HG02885 (cell line): ENCODE measurements at regions not wholly inside any gene's neighbourhood (a gene's known extent, or its start where the extent isn't known, plus 50 kb on each side); places are given as distances from the start of the nearest gene placed in this dataset.

Experiments used
- ATAC-seq: cut with Tn5 transposase; IDR thresholded peaks from one replicate; pipeline ENCODE4 v1.9.1; 2021; ENCODE audit warnings: mild to moderate bottlenecking; ENCODE audit not compliant: unreplicated experiment, poor library complexity

DNA sequence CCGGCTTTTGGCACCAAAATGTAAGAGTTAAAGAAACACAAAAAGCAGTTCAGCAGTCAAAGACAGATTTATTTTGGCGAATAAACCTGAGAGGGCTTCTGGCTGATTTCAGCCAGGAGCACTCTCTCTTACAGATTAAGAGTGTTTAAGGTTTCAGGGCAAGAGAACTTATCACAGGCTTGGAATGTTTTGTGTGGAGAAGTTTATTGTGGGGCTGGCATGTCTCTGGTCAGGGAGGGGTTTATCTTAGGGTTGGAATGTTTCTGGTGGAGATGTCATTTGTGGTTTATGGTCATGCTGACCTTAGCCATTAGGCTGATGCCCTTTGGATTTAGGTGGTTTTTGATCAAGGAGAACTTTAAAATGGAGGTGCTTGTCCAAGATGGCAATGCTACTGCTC lies 622.3 kb upstream of the PTPRD start:
- no peak for ATAC-seq

DNA sequence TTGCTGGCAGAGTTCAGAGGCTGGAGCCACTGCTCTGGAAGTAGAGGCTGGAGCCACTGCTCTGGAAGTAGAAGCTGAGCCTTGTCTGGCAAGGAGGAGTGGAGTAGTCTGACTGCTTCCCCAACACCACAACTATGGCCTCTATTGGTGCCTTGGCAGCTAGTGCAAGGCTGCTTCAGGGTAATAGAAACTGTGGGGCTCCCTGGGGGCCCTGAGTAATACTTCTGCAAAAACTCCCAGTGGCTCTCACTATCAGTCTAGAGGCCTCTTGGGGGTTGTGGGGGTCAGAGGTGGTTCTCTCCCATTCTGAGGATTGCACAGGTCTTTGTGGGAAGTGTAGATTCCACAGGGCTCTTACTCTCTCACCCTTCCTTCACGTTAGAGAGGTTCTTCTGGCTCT lies 629.0 kb upstream of the PTPRD start:
- no peak for ATAC-seq

DNA sequence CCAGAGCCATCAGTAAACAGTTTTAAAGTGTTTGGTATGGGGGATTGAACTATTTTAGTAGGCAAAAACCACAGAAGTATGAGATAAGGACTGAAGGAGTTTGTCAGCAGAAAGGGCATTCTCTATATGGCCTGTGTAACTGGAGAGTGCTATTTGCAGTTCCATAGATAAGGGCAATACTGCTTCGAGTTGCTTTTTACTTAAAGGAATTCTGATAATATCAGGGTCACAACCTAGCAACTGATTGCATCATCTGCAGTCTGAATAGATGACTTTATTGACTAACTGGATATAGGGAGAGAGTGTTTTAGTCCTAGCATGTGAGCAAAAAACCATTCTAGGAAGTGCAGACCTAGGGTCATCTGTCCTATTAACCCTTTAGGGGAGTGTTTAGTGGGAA lies 645.2 kb upstream of the PTPRD start:
- ATAC-seq: no peak

DNA sequence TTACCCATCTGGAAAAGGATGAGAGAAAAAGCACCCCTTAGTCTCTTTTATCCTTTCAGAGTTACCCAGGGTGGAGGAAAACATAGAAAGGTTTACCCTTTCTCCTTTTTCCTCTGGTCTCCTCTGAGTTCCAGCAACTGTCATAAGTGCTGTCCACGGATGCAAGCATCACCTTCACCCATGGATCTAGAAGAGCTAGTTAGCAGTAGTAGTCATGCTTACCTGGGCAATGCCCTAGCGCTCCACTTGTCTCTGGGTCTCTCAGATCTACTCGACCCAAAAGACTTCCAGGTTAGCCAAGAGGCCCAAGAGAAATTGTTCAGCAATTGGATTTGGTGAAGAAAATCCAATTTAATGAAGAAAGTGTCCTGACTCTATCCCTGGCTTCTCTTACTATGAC lies 656.2 kb upstream of the PTPRD start:
- ATAC-seq: no peak

DNA sequence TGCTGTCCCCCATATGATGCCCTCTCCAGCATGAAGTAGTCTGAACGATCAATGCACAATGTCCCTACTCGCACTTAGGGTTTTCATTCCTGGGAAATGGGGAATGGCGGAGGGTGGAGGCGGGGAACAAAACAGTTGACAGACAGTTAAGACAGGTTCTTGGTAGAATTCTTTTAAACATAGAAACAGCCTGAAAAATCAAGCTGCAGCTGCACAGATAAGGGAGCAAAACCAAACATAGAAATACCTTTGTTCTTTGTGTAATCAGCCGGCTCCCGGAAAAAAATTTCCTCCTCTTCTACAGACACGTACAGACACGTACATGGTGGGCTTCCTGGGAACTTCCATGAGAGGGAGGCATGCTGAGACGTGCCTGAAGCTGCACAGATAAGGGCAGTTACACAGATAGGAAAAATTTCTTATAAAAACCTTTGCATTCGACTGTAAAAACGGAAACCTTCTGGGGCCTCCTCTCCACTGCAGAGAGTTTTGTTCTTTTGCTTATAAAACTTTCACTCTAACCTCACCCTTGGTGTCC lies 662.4 kb upstream of the PTPRD start:
- no peak for ATAC-seq

DNA sequence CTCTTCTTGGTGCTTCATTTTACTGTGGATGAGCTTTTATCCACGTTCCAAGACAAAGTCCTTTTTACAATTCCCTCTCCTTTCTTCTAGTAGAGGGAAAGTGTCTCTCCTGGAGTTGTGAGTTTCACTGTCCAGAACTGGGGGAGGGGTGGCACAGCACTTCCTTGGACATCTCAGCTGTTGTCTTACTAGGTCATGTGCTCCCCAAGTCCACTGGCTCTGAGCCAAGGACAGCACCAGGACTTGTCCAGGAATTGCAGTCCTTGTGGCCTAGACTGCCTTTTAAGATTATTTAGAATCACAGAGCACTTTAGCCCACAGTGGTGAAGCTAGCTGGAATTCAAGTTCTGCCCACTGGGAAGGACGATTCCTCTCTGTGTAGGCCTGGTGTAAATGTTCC lies 700.2 kb upstream of the PTPRD start:
- ATAC-seq: no peak

DNA sequence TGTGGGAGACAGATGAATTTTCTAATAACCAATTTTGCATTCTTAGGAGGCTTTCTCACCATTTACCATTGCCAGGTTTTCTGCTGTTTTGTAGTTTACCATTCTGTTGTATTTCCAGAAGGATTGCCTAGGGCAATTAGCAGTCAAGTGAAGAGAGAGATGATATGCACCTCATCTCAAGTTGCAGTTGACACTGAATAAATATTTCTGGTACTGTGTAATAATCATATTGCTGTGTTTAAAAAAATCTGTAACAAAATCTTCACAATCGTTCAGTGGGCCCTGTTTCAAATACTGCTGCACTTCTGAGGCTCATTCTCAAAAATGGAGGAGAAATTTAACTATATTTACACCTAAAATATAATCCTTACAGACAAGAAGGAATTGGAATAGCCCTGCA lies 706.1 kb upstream of the PTPRD start:
- no peak for ATAC-seq

DNA sequence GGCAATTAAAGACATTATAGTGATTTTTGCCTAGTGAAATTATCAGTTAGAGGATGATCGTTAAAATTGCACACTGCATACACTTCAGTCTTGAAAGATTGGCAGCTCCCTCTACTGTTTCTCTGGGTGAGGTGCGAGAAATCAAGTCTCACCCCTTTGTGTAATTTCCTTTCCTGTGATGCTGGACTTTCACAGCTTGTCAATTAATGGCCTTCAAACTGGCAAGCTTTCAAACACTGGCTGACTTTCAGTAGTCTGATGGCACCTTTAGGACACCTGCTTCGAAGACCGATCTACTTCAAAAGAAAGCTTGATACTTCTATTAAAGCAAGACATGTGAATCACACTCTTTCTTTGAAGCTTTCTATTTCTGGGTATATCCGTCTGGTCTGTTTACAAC lies 706.7 kb upstream of the PTPRD start:
- no peak for ATAC-seq

DNA sequence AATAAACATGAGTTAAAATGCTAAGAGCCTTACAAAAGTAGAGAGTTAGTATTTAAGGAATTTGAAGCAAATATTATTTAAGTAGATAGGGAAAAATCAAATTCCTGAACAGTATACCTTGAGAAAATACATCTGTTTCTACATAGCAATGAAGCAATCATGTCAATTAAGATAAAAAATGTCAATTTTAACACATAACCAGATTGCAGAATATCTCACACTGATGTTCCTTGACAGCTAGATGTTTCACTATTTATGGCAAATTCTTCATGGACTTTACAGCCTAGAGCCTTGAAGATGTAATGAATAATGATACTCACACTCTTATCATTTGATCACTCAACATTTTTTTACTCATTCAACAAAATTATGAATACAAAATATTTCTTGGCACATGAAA lies 708.2 kb upstream of the PTPRD start:
- ATAC-seq: no peak

DNA sequence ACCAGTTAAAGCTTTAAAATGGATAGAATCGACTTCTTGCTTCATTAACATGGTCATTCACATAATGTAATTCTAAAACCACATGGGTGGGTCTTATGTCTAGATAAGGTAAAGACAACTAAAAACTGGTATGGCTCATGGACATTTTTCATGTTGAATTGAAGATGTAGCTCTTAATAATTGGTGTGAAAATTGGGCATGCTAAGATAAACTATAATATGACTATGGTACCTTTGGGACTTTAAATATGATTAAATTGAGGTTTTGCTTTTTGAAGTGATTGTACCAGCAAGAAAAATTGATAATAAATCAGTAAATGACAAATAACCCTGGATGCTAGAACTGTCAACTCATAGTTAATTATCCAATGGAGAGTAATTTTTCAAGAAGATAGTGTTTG lies 710.7 kb upstream of the PTPRD start:
- ATAC-seq: no peak

DNA sequence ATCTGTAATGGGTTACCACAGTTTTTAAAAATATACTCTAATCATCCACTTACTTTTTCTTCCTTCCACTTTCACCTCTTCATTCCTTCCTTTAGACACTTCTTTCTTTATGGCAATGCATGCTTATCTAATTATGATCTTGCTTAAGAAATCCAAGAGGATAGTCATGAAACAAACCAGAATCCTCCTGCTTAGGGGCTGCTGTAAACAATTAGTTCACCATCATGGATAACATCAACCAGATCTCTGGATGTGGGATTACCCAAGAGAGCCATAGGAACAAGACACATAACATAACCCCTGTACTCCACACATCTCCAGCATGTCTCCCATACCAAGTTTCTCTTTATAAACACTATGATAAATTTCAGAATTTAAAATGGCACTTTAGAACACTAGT lies 713.4 kb upstream of the PTPRD start:
- no peak for ATAC-seq

DNA sequence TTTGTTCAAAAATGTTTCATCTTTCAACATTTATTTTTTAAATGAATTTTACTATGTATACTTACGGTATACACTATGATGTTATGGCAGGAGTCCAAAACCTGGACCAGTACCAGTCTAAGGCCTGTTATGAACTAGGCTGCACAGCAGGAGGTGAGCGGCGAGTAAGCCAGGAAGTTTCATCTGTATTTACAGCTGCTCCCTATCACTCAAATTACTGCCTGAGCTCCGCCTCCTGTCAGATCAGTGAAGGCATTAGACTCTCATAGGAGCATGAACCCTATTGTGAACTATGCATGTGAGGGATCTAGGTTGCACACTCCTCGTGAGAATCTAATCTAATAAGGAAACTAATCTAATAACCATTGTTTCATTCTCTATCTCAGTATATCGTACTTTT lies 715.5 kb upstream of the PTPRD start:
- no peak for ATAC-seq

DNA sequence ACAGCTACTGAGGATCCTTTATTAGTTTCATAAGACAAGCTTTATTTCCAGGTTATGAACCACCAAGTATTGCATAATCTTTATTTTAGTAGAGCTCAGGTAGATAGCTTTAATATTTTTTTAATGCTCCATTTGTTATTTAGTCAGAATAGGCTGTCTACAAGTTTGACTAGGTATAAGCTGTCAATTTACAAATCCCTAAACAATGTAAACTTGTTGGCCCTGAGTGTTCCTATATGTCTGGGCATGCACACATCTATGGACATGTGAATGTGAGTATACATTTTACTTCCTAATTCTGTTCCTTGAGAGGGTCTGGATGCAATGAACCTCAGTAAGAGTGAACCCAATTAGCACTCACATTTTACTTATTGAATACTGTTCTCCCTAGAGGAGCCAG lies 722.2 kb upstream of the PTPRD start:
- ATAC-seq: no peak

DNA sequence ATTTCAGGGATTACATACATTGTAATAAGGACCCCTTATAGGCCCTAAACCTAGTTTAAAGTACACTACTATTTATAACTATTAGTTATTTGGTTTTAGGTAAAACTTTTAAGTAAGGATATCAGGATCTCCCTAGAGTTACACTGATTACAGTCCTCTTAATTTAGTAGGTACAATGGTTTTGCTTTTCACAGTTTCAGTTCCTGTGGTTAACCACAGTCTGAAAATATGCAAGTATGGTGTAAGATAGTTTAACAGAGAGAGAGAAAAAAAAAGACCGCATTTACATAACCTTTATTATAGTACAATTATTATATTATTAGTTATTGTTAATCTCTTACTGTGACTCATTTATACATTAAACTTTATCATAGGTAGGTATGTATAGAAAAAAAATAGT lies 725.3 kb upstream of the PTPRD start:
- peak; percentile 90 for ATAC-seq

DNA sequence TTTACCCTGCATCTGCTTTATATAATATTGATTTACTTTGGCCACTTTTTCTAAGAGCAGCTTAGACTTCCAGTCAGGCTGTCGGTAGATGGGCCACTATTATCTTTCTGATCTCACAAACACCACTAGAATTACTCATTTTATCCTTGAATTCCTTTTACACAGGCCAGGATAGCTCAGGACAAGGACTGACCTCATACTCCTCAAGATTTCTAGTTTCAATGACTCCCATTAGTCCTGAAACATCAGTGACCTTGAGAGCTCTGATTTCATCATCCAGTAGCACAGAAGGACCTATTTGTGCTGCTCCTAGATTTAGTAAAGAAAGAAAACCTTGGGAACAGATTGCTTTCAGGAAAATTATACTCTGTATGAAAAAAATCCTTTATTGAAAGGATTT lies 727.9 kb upstream of the PTPRD start:
- ATAC-seq: no peak

DNA sequence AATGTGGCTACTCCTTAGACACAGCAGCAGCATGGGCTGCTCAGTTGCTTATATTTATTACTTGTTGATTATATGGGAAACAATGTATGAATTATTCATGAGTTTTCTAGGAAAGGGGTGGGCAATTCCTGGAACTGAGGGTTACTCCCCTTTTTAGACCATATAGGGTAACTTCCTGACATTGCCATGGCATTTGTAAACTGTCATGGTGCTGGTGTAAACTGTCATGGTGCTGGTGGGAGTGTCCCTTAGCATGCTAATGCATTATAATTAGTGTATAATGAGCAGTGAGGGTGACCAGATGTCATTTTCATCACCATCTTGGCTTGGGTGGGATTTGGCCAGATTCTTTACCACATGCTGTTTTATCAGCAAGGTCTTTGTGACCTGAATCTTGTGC lies 734.6 kb upstream of the PTPRD start:
- ATAC-seq: no peak

DNA sequence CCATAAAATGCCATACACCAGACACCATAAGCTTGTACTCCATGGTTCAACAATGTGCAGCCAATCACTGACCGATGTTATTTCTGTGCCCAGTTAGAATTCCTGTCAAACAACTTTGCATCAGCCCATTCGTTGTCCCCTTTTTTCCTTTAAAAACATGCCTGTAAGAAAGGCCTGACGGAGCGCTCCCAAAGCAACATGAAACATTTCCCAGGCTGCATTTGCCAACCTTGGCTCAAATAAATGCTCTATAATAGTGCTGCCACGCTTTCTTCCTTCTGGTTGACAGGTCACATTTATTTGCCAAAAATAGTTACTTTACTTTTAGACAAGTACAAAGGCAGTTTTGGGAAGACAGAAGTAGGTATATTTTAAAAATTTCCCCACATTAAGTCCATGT lies 735.6 kb upstream of the PTPRD start:
- ATAC-seq: no peak

DNA sequence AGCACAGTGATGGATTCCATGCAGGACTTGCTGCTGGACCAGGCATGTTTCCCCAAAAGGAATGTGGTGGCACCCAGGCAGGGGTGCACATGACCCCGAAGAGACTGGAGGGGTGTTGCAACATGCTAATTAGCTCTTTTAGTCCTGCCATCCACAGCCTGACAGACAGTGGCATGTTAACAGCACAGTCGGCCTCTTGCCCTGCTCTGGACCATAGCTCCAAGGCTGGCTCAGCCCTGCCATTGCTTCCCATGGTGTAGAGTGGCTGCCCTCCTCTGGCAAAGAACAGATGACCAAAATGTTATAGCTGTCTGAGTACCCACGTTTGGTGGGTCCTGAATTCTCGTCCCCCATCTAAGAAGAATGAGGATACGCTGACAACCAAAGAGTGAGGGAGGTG lies 736.4 kb upstream of the PTPRD start:
- no peak for ATAC-seq

DNA sequence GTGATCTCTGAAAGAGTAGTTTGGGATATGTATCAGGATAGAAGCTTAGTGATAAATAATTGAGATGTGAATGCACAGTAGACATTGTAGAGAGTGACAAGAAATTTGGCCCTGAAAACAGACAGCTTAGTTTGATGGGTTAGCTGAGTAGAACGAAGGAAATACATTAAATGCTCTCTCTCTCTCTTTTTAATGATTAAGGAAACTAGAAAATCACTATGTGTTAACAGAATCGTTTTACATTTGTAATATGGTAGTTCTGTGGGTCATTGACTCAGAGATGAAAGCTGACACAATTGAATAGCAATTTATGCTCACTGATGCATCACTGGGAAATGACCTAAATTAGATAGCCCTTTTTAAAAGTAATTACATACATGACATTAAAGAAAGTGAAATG lies 739.8 kb upstream of the PTPRD start:
- ATAC-seq: no peak

DNA sequence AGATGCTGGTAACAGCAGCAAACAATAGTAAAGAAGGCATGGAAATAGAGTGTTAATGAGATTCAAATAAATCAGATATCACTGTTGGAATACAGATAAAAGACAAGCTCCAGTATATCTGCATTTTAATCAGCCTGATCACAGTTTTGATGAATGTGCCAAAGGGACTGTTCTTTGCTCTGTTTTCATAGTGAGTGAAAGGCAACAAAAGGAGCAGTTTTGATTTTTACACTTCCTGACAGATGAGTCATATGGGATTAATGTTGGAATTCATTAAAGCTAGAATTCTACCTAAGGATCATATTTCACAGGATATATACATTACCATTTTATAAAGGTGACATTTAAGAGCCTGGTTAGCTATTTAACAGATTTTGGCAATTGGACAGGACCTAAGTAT lies 743.3 kb upstream of the PTPRD start:
- ATAC-seq: no peak

DNA sequence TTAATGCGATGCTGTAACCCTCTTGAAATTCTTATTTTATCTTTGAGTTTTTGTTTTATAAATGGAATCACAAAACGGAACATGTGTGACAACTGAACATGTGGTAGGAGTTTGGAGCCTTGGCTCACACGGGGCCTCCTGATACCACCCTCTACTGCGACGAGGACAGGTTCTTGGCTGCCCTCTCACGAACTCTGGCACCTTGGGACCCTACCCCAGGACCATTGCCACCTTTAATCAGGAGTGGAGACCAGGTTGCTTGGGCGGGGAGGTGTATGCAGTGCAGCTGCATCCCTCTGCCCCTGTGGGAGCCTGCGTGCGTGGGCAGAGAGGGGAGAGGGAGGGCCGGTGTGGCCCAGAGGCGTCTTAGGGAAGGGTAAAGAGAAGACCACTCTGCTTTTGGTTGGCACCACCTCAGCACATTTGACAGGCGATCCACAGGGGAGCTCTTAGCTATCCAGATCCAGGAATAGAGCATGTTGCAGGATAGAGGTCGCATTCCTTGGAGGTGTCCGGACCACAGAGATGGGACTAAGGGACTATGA lies 753.9 kb upstream of the PTPRD start:
- ATAC-seq: no peak

DNA sequence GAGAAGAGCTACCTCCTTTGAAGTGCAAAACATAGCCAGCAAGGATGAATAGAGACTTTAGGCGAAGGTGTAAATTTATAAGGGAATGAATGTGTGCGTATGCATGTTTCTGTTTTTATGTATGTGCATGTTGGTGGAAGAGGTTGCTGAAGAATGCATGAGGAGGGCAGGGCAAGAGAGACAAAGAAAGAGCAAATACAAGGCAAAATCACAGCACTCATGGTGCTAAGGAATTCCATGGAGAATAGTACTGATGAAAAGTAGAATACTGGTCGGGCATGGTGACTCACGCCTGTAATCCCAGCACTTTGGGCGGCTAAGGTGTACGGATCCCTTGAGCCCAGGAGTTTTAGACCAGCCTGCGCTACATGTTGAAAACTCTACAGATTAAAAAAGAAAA lies 762.1 kb upstream of the PTPRD start:
- no peak for ATAC-seq

DNA sequence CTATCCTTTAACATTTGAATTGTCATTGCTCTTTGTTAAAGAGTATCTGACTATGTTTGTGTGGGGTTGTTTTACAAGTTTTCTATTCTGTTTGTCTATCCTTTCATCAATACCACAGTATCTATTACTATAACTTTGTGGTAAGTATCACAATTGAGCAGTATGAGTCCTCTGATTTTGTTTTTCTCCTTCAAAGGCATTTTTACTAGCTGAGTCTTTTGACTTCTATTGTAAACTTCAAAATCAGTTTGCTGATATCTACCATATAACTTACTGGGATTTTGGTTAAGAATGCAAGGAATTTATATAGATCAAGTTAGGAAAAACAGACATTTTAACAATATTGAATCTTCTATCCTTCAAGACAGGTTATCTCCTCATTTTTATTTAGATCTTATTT lies 789.8 kb upstream of the PTPRD start:
- ATAC-seq: no peak
